ENCODE measurements at regions not wholly inside any gene's neighbourhood (a gene's known extent, or its start where the extent isn't known, plus 50 kb on each side); places are given as distances from the start of the nearest gene placed in this dataset.

DNA sequence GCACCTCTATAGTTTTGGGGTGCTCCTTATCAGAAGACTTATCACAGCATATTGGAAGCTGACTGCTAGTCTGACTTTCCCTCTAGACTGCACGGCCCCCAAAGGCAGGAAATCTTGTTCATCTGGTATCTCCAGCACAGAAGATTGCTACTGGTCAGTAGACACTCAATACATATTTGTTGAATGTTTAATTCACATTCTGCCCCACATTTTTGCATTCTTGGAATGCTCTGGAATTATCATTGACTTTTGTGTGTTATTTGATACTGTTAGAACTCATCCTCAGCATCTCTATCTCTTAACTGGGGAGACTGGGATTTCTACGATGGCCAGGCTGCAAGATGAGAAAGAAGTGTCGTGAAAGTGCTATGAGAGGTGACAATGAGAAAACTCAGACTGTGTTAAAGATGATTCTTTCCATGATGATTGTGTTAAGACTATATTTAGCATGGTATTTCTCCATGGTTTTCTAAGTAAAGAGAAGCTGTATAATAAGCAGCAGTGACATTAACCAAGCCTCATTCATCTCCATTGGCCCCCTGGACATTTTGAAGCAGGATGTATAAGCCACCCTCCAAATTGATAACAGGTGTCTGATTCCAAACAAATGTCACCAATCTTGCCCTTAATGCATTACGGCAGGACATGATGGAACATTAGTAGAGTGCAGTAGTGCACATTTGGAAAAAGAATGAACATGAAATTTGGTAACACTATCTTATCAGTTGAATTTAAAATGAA lies 440.9 kb downstream of the RFC3 start:
- no peaks in the 10 kb centered on the region for H3K79me1 ChIP-seq (ENCODE audit: insufficient read depth, low read depth, low read length, poor library complexity, severe bottlenecking)
- no peak overlapping the region for H2BK5ac ChIP-seq (ENCODE audit: insufficient read length, low read length)
- H2AFZ ChIP-seq (ENCODE audit: low read length) = no peak overlapping the region
- no peak overlapping the region for H3K56ac ChIP-seq (ENCODE audit: insufficient read length, low read depth, low read length)
- H4K8ac ChIP-seq (replicated peaks; ENCODE audit: insufficient read length, low read depth, low read length) = no peak overlapping the region
- no peak overlapping the region for H3K4me2 ChIP-seq (ENCODE audit: insufficient read depth, insufficient read length, low read length)
- no peak overlapping the region for H3K23ac ChIP-seq (ENCODE audit: insufficient read length, low read depth, low read length)
- no peak overlapping the region for H3K9ac ChIP-seq (ENCODE audit: extremely low read depth, insufficient read length, low read length)
- WGBS (ENCODE audit: extremely low coverage, insufficient read length, low lambda C conversion rate) = no CpG with 5 or more reads among the region's 4 CpGs
- no peak overlapping the region for H3T11ph ChIP-seq (ENCODE audit: low read length)
- no peak overlapping the region for H3K4ac ChIP-seq (ENCODE audit: low read depth, low read length)
- no peak overlapping the region for H2BK20ac ChIP-seq (ENCODE audit: low read depth, low read length, poor library complexity, severe bottlenecking)
- Mint-ChIP-seq H3K9me3 (peaks cover 14 to 17% of the 10 kb centered on the region in 2 experiments; a peak in 4 of 5 replicates), H3K36me3 (ENCODE audit: insufficient read depth in 1 of 3, low read depth in 3 of 3) (peaks cover 6 to 22% (median 9%) of the 10 kb centered on the region in 3 experiments; a peak in 5 of 7 replicates), H3K27me3 (ENCODE audit: low read depth) (no peaks in the 10 kb centered on the region), H3K27ac (no peak overlapping the region), H3K4me3 (no peak overlapping the region), H3K4me1 (peaks cover 4 to 11% of the 10 kb centered on the region in 2 experiments)
- no peak overlapping the region for H2AK5ac ChIP-seq (ENCODE audit: insufficient read length, low read length)
- no peak overlapping the region for H2BK15ac ChIP-seq (ENCODE audit: low read depth, low read length)
- TF ChIP-seq CTCF (conservative IDR thresholded peaks at IDR 0.05) = no peak
- no peak overlapping the region for H2BK120ac ChIP-seq (ENCODE audit: low read depth, low read length, poor library complexity, severe bottlenecking)
- H3K27ac ChIP-seq (ENCODE audit: insufficient read length, low read depth, low read length) = no peak overlapping the region
- H4K5ac ChIP-seq (ENCODE audit: insufficient read length, low read depth, low read length) = no peak overlapping the region
- H2BK12ac ChIP-seq (ENCODE audit: insufficient read length, low read depth, low read length) = no peak overlapping the region
- H3K4me1 ChIP-seq (ENCODE audit: insufficient read depth, low read length) = no peaks in the 10 kb centered on the region; the same call in 1 of the 2 replicates
- no peaks in the 10 kb centered on the region for H3K27me3 ChIP-seq (ENCODE audit: insufficient read depth, low read length)
- no peaks in the 10 kb centered on the region for H3K79me2 ChIP-seq (ENCODE audit: insufficient read depth, low read length)
- no peak overlapping the region for H4K91ac ChIP-seq (ENCODE audit: insufficient read length, low read depth, low read length)
- DNase-seq = no peak
- H3K14ac ChIP-seq (ENCODE audit: insufficient read depth, low read length) = no peak overlapping the region
- no peaks in the 10 kb centered on the region for H3K9me3 ChIP-seq (ENCODE audit: control insufficient read depth, low read depth, low read length)
- H3K18ac ChIP-seq (ENCODE audit: insufficient read length, low read depth, low read length) = no peak overlapping the region
- H4K20me1 ChIP-seq (ENCODE audit: control insufficient read depth, insufficient read depth, insufficient read length) = no peaks in the 10 kb centered on the region
- H3K23me2 ChIP-seq (ENCODE audit: insufficient read length, low read depth, low read length, poor library complexity, severe bottlenecking) = no peaks in the 10 kb centered on the region

Data from H9 (cell line).